HG03354 (cell line): ENCODE measurements at regions not wholly inside any gene's neighbourhood (a gene's known extent, or its start where the extent isn't known, plus 50 kb on each side); places are given as distances from the start of the nearest gene placed in this dataset.

Experiments used
- ATAC-seq: cut with Tn5 transposase; IDR thresholded peaks from one replicate; pipeline ENCODE4 v1.9.1; 2021; ENCODE audit warnings: mild to moderate bottlenecking; ENCODE audit not compliant: unreplicated experiment, poor library complexity, severe bottlenecking

DNA sequence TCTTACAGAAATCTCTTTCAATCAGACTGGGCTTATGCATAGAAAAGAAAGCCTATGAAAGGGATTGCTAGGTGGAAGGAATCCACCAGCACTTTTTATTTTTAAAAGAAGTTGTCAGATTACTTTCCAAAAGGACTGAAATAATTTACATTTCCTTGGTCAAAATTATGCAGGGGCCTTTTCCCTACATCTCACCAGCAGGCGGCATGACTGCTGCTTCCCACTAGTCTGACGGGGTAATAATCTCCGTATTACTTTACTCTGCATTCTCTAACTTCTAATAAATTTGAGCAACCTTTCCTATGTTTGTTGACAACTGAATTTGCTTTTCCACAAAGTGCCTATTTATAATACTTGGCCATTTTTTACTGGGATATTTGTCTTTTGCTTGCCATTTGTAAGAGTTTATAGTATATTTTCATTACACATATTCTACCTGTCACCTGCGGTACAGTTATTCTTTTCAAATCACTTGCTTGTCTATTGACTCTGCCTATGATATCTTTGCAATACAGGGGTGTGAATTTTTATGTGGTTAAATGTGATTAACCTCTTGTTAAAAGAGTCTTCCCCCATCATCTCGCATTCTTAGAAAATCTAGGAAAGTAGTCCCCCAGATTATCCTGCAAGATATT is 51.9 kb upstream of the USP47 start:
- no peak for ATAC-seq

DNA sequence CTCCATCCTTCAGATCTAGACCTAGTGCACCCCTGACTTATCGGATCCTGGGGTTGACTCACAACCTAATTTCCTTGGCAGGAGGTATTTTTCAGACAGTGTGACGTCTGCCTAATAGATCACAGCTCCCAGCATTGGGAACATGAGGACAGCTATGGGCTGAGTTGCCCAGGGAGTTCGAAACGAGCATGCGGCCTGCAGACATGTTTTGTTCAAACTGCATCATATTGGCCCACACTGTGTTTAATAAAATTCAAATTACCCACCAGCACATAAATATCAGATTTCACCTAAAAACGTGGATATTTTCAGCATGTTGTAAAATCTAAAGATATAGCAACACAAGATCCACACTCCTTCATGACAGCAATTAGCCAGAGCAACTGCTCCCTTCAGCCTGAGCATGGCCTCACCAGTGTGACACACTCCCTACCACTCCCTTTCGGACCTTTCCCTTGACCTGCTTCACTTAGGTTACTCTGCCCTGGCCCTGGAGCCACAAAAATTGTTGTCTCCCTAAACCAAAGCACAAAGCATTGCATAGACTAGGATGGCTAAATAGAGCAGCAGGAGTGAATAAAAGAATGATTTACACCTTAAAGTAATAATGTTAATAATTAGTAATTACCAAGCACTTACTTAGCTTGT is 53.6 kb upstream of the USP47 start:
- no peak for ATAC-seq

DNA sequence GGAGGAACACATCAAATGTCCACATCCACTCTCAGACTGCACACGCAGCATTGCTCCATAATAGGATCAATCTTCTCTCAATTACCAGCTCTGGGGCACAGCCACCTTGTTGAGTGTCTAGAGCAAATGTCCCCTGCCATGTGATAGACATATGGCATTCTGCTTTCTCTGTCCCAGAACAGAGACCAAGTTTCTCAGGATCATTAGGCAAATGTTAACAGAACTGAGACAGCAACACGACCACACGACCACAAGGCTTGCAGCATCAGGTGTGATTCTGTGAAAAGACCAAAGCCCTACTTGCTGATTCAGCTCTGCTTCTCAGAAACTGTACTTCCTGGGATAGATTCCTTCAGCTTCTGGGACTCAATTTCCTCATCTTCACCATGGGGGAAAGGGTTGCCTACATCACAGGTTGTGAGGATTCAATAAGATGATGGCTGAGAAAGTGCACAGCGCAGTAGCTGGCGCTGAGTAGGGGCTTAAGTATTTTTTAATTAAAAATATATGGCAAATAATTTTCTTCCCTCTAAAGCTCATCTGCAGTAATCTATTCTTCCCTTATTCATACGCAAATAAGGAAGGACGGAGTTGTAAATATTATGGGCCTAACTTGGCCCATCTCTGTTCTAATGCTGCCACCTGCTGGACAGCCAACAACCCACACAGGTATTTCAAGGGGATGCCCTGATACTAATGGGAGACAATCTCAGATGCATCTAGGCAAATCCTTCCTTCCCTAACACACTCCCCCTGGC is 54.3 kb upstream of the USP47 start:
- peak; percentile 84 for ATAC-seq

DNA sequence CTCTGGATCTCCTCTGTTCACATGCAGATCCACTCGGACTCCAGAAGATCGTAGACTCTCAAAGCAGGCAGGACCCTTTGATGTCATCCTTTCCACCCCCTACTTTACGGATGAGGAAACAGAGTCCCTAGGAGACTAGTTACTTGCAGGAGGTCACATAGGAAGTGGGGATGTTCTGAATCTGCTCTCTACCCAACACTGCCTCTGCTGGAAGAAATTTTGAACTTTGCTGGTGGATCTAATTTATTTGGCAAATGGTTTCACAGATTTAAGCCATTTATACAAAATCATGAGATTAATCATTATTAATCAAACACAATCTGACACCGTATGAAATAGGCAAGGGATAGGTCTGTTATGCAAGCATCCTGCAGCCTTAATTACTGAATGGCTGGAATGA is 55.0 kb upstream of the USP47 start:
- ATAC-seq, result no peak

DNA sequence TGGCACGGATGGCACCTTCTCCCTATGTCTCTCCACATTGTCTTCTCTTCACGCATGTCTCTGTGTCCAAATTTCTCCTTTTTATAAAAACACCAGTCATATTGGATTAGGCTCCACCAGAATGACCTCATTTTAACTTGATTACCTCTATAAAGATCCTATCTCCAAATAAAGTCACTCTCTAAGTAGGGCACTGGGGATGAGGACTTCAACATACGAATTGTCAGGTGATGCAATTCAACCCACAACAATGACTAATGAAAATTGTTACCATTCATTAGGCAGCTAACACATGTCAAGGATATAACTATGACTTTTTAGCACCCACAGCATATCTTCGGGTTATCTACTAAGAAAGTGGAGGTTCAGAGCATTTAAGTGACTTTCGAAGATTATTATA is 55.5 kb upstream of the USP47 start:
- ATAC-seq, result no peak

DNA sequence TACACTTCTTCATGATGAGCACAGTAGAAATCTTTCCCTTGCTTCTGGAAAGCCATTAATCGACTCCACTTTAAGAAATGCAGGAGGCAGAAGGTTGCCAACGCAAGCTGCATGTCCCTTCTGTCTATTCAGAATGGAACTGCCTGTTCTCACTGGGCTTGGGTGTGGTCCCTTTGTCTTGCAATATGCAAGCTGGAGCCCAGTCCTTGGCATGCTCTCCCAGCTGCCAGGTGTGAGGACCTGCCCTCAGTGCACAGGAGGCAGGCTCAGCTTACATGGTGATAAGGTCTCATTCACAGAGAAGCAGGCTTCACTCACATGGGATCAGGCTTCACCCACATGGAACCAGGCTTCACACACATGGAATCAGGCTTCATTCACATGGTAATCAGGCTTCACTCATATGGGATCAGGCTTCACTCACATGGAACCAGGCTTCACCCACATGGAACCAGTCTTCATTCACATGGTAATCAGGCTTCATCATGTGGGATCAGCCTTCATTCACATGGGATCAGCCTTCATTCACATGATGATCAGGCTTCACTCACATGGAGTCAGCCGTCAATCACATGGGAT is 59.2 kb upstream of the USP47 start:
- ATAC-seq, result no peak

DNA sequence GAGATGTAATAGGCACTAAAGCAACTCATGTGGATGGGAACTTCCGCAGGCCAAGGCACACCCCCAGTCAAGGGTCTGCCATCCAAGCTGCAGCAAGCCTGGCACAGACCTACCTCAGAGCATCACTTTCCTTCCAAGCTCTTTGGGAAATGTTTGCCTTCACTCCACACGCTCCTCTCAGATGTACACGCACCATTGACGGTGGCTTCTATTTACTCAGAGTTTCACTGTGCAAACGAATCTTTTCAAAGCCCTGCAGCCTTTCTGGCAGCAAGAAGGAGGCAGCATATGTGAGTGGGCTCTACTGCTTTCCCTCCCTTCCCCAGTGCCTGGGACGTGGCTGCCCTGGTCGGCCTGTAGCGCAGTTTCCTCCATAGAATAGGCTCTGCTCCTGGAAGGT is 60.9 kb upstream of the USP47 start:
- no peak for ATAC-seq

DNA sequence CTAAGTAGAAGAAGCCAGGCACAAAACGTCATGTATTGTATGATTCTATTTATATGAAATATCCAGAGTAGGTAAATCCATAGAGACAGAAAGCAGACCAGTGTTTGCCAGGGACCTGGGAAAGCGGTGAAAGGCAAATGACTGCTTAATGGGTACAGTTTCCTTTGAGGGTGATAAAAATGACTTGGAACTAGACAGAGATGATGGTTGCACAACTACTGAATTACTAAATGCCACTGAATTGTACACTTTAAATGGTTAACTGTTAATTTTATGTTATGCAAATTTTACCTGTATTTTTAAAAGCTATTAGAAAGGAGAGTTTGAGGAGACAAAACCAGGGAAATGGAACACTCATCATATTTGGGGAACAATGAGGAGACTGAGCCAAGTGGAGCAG is 61.8 kb upstream of the USP47 start:
- no peak for ATAC-seq

DNA sequence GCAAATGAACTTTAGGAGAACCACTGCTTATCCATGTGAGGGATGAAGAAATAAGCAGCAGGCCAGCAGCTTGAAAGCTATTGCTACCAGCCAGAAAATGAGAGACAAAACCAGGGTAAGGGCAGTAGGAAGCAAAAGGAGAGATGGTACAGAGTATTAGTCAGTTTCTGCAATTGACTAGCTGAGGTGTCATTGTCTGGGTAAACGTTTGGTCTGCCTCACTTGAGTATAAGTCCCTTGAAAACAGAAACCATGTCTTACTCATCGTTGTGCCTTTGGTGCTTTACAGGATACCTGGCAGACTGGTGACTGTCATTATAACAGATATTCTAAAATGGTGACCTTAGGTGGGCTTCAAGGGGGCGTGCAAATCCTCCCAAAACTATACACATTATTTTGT is 63.9 kb upstream of the USP47 start:
- no peak for ATAC-seq

DNA sequence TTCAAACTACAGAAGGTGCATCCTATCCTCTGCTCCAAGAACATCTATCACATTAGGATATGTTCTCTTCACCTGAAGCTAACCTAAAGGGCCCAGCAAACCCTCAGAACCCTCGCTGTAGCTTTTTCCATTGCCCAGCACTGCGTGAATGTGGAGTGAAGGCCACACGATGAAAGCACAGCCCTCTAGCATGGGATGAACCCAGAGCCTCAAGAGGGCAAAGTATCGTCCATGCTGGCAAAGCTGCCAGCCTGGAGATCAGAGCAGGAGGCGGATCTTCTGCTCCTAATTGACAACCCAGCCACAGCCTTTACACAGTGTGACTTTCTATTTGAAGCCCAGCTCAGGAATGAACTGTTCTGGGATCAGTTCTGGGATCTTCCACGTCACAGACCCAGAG is 65.1 kb upstream of the USP47 start:
- no peak for ATAC-seq

DNA sequence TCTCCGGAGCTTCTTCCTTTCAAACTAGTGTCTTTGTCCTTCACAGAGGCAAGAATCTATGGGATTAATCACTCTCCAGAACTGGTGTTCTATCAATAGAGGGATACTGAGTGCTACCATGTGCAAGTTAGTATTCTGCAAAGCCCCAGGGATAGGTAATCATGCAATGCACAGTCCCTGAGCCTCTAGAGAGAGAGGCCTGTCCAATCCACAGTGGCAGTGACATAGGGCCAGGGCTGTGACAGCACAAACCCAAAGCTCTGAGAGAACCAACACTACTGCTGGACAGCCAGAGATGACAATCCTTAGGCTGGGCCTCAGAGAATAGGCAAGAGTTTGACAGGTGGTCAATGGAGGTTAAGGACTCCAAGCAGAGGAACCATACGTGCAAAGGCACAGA is 66.8 kb upstream of the USP47 start:
- ATAC-seq, result no peak

DNA sequence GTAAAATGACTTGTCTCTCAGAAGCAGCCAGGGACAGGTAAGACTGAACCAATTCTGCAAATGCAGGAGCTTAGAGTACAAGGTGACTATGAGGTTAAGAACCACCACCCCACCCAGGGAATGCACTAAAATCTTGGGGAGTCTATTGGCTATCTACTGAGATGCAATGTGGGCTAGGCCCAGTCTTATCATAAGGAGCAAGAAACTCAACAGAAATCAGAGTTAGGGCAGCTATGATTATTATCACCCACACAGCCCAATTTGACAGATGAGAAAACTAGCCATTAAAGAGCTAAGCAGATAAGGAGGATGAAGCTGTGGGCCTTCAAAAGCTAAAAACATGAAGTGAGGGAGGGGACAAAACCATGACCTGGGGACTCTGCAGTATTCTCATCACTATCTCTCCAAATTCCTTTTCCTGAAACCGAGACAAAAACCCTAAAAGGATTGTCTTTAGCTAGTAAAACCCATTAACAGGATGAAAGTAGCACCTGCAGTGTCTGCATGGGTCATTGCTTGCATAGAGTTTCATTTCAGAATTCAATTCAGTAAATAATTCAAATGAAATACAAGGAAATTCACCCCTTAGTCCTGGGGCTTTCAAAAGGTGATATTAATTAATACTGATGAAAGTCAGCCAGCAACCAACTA is 68.8 kb upstream of the USP47 start:
- no peak for ATAC-seq

DNA sequence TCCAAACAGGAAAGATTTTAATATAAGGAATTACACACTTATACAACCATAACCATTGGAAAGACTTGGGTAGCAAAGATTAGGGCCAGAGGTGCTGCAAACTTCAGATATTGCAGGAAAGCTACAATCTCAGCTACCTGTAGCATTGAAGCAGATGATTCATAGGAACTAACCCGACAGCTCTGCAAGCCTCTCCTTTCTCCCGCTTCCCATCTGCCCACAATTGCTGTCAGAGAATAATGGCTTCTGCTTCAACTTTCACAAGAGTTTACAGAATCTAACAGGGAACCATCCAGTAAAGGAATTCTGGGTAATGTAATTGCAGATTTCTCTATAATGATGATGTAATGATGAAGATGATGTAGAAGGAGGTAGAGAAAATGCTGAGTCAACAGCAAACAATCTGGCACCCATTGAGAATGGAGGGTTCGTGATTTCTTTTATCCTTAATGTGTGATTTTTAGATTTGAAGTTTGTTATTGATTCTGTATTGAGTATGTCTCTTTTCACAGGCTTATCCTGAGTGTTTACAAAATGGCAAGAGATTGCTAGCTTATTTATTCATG is 70.8 kb upstream of the USP47 start:
- ATAC-seq, result no peak

DNA sequence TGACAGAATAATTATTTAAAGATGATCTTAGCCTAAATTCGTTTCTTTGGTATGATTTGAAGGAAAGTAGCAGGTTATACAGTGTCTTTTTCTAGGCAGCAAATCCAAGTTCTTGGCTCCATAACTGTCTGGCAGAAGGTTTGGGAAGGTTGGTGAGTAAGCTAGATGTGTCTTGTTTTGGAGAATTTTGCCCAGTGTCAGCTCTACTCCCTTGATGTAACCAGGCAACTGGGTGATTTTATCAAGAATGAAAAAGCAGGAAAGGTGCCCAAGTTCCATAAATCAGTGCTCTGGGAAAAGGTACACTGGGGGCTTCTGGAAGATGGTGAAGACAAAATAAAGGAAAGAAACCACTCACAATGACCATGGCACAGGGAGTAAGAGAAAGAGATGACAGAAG is 71.5 kb upstream of the USP47 start:
- no peak for ATAC-seq

DNA sequence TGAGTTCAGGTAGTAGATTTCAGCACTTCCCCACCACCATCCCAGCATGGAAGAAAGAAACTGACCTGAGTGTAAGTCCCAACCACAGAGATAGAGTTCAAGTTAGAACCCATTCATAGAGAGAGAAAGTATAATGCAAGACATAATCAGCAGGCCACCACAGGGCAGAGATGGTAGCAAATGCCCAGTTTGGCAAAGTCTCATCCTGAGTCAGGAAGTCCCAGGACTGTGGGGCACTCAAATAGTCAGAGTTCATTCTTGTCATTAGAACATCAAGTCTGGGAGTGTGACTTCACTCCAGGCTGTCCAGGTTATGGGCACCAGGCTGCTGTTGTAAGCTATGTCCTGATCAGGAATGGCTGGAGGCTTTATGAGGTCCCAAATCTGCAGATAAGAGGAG is 72.0 kb upstream of the USP47 start:
- no peak for ATAC-seq

DNA sequence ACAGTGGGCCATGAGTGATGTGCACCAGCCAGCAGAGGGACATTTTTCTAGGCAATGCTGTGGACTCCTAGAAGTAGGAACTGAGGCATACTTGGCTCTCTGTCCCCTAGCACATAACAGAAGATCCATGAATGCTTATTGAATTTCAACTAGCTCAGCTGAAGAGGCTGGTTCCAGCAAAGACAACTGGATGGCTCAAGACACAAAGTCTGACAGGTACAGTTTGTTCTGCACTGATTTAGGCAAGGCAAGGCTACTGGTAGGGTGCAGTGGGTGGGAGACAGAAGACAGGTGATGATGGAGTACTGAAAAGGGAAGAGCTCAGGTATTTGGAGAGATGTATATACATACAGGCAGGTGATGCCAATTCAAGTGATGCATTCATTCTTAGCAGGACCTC is 72.4 kb upstream of the USP47 start:
- no peak for ATAC-seq

DNA sequence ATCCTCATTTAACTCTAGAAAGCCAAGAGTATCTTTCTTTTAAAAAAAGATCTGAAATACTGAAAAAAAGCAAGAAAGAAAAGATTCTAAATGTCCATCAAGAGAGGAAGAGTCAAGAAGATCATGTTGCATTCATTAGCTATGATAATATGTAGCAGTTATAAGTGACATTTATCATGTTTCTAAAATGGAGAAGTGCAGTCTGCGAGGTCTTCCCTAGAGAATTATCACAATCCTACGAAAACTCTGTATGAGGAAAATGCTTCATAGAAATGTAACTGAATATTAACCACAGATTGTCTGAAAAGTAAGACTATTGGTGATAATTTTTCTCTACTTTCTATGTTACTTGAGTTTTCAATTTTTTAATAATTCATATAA is 77.4 kb upstream of the USP47 start:
- no peak for ATAC-seq

DNA sequence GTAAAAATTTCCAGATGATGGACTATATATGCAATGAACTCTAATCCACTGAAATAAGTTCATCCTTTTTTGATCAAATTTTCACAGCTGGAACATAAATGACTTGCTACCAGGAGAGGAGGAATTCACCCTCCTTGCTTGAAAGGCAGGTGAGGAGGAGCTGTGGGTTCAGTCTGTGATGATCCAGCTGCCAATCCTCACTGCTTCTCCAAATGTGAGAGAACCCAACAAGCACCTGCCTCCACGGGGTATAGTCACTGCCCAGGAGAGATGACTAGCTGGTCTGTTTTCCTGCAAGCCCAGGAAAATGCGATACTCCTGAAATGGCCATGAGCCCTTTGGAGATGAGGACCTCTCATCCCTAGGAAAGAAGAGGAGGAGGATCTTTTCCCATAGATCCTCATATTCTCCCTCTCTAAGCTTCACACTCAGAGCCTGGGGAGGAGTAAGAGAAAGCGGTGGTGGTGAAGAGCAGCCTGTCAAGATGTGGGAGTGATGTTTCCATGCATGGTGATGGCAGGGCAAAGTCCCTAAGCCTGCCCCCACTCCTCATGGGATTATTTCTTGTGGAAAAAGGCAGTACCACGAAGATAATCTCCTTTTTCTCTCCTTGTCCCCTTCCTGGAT is 77.9 kb upstream of the USP47 start:
- no peak for ATAC-seq

DNA sequence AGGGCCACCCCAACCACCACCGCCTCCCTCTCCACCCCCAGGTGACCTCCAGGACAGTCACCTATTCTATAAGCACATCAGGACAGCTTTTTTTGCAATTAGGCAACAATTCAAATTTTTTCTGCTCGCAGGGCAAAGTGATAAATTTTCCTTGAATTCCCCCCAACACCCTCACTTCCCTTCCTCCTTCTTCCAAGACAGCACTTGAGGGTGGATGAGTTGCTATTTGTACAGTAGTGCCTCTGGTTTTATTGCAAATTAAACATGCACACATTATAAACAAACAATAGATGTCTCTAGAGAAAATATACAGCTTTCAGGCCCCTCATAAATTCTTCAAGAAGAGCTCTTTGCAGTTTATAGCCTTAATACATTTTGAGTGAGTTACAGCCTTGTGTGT is 80.9 kb upstream of the USP47 start:
- ATAC-seq, result no peak
